CD4-positive, alpha-beta memory T cell (primary cell): ENCODE measurements at regions not wholly inside any gene's neighbourhood (a gene's known extent, or its start where the extent isn't known, plus 50 kb on each side); places are given as distances from the start of the nearest gene placed in this dataset.

Experiments used
- CTCF ChIA-PET: fragments of 350-600 bp; sonication (Branson Sonifier 250); formaldehyde crosslinking; loops from one replicate; lab custom pipeline; 2021; ENCODE audit warnings: inconsistent platforms; ENCODE audit not compliant: partially characterized antibody; lab: Charles Lee
- POLR2A ChIA-PET: fragments of 350-600 bp; sonication (Branson Sonifier 250); formaldehyde crosslinking; loops from one replicate; lab custom pipeline; 2021; ENCODE audit not compliant: partially characterized antibody; lab: Charles Lee
- DNase-seq, 5 donors: peaks; one replicate each; pipeline versions ENCODE4 v3.0.0 to v3.0.0-alpha.2; 2020 to 2022; ENCODE audit warnings: mixed read lengths in 1 of 5
- H3K27ac ChIP-seq: one replicate; pipeline ENCODE4 v1.7.0; 2013; ENCODE audit warnings: low read depth, low read length
- H3K27me3 ChIP-seq: 2 replicates; pipeline ENCODE4 v1.7.0; 2013; ENCODE audit warnings: mild to moderate bottlenecking, low read length, moderate library complexity; ENCODE audit not compliant: insufficient read depth
- H3K36me3 ChIP-seq: 2 replicates; pipeline ENCODE4 v1.7.0; 2013; ENCODE audit warnings: mild to moderate bottlenecking, low read length, moderate library complexity; ENCODE audit not compliant: insufficient read depth
- H3K4me1 ChIP-seq: 2 replicates; pipeline ENCODE4 v1.7.0; 2013; ENCODE audit warnings: mild to moderate bottlenecking, low read length, moderate library complexity; ENCODE audit not compliant: insufficient read depth
- H3K4me3 ChIP-seq, 2 donors: one replicate each; pipeline ENCODE4 v1.7.0; 2013; ENCODE audit warnings: low read length in 2 of 2, mild to moderate bottlenecking in 1 of 2
- H3K9me3 ChIP-seq, 2 donors: one replicate each; pipeline ENCODE4 v1.7.0; 2013; ENCODE audit warnings: low read length in 2 of 2, control low read depth in 1 of 2; ENCODE audit not compliant: control insufficient read depth in 1 of 2
- H3K27ac Mint-ChIP-seq, 7 donors: one replicate each; pipeline ENCODE4 v1.8.0; 2020 to 2021; ENCODE audit warnings: mixed read lengths in 7 of 7, mild to moderate bottlenecking in 6 of 7, inconsistent platforms in 3 of 7, moderate library complexity in 3 of 7
- H3K27me3 Mint-ChIP-seq, 2 donors: one replicate each; pipeline ENCODE4 v1.8.0; 2020 to 2021; ENCODE audit warnings: mixed read lengths in 2 of 2
- H3K36me3 Mint-ChIP-seq, 2 donors: one replicate each; pipeline ENCODE4 v1.8.0; 2020 to 2021; ENCODE audit warnings: mixed read lengths in 2 of 2, inconsistent platforms in 1 of 2, mild to moderate bottlenecking in 1 of 2
- H3K4me1 Mint-ChIP-seq, 4 donors: one replicate each; pipeline ENCODE4 v1.8.0; 2020 to 2021; ENCODE audit warnings: mixed read lengths in 4 of 4, mild to moderate bottlenecking in 1 of 4
- H3K4me3 Mint-ChIP-seq, 8 donors: one replicate each; pipeline ENCODE4 v1.8.0; 2020 to 2021; ENCODE audit warnings: mixed read lengths in 8 of 8, mild to moderate bottlenecking in 7 of 8, moderate library complexity in 6 of 8, inconsistent platforms in 3 of 8
- H3K9me3 Mint-ChIP-seq, 8 donors: one replicate each; pipeline ENCODE4 v1.8.0; 2020 to 2021; ENCODE audit warnings: mixed read lengths in 8 of 8, mild to moderate bottlenecking in 5 of 8, inconsistent platforms in 3 of 8, moderate library complexity in 1 of 8
- intact Hi-C: fragments of 100-400 bp; cut with micrococcal nuclease; formaldehyde crosslinking; loops from one replicate; pipeline ENCODE4 v1.15.1; 2023

DNA sequence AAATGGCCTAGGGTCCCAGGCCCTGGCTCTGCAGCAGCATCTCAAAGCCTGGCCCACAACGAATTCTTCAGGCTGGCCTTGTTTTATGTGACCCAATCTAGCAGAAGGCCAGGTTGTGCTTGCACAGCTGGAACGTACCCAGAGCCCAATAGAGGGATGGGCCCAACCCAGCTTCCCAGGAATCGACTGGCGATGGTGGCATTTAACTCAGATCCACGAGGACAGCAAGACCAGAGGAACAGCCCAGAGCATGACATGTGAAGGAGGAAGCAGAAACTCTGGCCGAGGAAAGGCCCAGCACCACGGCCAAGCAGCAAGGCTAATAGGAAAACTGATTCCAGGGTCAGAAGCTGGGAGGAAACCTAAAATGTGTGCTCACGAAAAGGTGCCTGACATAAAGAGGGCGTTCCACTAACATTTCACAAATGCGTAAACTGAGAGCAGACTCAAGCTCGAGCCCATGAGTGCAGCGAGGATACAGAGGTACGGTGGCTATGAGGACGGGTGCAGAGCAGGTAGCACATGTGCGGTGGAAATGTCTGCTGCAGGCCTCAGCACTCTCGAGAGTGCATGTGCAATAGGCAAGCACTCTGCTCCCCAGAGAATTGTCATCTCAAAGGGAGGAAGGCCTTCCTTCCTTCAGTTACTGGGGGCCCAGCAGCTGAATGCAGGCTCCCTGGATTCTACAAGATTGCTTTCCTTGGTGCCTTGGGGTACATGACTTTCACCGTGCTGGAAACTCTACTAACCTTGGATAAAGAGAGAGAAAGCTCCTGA is 156.9 kb upstream of the GLI2 start:
- Mint-ChIP-seq H3K9me3 (peaks cover 0 to 2% (median 0%) of the 10 kb centered on the region in 8 donors), H3K27ac (no peak overlapping the region), H3K36me3 (no peaks in the 10 kb centered on the region), H3K27me3 (peaks cover 13 to 15% of the 10 kb centered on the region in 2 donors), H3K4me3 (no peak overlapping the region), H3K4me1 (no peaks in the 10 kb centered on the region)
- CTCF ChIA-PET = no interaction called here
- peaks cover 4% of the 10 kb centered on the region for H3K27me3 ChIP-seq
- H3K9me3 ChIP-seq = no peaks in the 10 kb centered on the region
- no peaks in the 10 kb centered on the region for H3K4me1 ChIP-seq
- POLR2A ChIA-PET = no interaction called here
- intact Hi-C loops = no loop called here
- no peak overlapping the region for H3K4me3 ChIP-seq
- H3K36me3 ChIP-seq = no peaks in the 10 kb centered on the region
- H3K27ac ChIP-seq = no peak overlapping the region
- DNase-seq = no peak

DNA sequence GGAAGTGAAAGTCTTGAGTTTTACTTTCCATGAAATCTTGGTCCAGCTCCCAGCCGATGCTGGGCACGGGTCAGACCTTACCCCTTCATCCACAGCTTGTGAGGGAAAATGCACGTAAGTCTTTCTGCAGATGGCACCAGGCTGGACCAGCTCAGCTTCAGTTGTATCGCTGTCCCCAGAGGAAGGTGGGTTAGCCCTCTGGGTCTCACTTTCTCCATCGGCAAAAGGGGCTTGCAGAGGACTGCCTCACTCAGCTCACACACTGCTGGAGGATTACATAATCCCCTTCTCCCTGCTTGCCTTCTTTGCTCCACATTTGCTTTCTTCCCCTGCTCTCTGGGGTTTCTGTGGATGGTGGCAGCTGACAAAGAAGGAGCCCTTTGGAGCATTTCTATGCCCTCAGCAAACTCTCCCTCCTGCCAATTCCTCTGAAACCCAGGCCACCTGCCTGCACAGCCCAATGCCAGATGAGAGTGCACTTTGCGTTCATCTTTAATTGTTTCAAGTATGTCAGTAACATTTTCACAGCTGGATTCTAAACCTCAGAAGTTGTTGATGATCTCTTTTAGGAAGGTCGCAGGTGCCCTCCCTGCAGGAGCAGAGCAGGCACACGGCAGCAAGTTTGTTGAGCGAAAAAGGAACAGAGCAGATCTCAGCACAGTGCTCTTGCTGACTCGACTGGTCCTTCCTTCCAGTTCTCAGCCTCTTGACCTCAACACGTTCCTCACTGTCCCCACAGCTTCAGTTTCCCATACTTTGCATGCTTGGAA is 155.6 kb upstream of the GLI2 start:
- Mint-ChIP-seq H3K27ac (no peak overlapping the region), H3K27me3 (peaks cover 11 to 12% of the 10 kb centered on the region in 2 donors), H3K4me1 (no peaks in the 10 kb centered on the region), H3K9me3 (peaks cover 0 to 6% (median under 1%) of the 10 kb centered on the region in 8 donors), H3K36me3 (no peaks in the 10 kb centered on the region), H3K4me3 (no peak overlapping the region)
- ChIA-PET CTCF (no interaction called here), POLR2A (no interaction called here)
- Histone ChIP-seq H3K4me1 (no peaks in the 10 kb centered on the region), H3K9me3 (no peaks in the 10 kb centered on the region), H3K4me3 (no peak overlapping the region), H3K27me3 (peaks cover 4% of the 10 kb centered on the region), H3K36me3 (no peaks in the 10 kb centered on the region), H3K27ac (no peak overlapping the region)
- no peak for DNase-seq
- intact Hi-C loops = no loop called here

DNA sequence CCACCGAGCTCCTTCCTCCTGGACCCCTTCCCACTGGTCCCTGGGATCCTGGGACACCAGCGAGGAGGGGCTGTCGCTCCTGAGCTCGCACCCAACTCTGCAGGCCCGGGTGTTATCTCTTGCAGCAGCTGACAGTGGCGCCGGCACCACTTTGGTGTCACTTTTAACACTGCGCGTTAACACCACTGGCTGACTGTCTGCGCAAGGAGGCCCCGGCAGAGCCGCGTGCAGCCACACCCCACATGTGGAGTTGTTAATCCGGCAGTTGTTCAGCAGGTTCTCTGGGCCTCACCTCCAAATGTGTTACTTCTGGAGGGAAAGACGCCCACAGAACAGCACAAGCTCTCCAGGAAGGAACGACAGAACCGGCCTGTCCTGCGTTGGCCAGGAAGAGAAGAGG is 155.0 kb upstream of the GLI2 start:
- Histone ChIP-seq H3K4me3 (no peak overlapping the region), H3K36me3 (no peaks in the 10 kb centered on the region), H3K27me3 (no peaks in the 10 kb centered on the region), H3K27ac (no peak overlapping the region), H3K4me1 (no peaks in the 10 kb centered on the region), H3K9me3 (no peaks in the 10 kb centered on the region)
- Mint-ChIP-seq H3K4me3 (no peak overlapping the region), H3K27ac (no peak overlapping the region), H3K27me3 (peaks cover 16 to 17% of the 10 kb centered on the region in 2 donors), H3K9me3 (peaks cover 0 to 9% (median 2%) of the 10 kb centered on the region in 8 donors), H3K36me3 (no peaks in the 10 kb centered on the region), H3K4me1 (no peaks in the 10 kb centered on the region)
- no peak for DNase-seq
- intact Hi-C loops = no loop called here
- ChIA-PET POLR2A (no interaction called here), CTCF (no interaction called here)

DNA sequence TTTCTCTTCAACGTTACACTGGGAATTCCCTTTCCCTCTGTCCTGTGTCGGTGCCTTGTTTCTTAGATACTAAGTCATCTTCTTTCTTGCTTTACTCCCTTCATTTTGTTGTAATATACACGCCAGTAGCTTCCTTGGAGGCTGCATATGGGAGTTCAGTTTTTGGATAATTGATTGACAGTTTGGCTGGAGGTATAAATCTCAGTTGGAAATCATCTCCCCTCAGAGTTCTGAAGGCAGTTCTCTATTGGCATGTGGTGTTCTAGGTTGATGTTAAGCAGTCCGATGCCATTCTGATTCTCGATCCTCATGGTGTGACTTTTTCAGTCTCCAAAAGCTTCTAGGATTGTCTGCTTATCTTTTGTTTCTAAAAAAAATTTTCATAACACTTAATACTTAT is 152.5 kb upstream of the GLI2 start:
- peaks cover 23 to 26% of the 10 kb centered on the region in 2 donors for H3K27me3 Mint-ChIP-seq
- H3K9me3 ChIP-seq = no peaks in the 10 kb centered on the region
- ChIA-PET CTCF (no interaction called here), POLR2A (no interaction called here)
- H3K27ac ChIP-seq = no peak overlapping the region
- no peak overlapping the region for H3K4me3 Mint-ChIP-seq
- intact Hi-C loops = no loop called here
- peaks cover 4% of the 10 kb centered on the region for H3K27me3 ChIP-seq
- H3K36me3 Mint-ChIP-seq = no peaks in the 10 kb centered on the region
- H3K4me1 ChIP-seq = no peaks in the 10 kb centered on the region
- no peak for DNase-seq
- H3K9me3 Mint-ChIP-seq = peaks cover 0 to 9% (median 1%) of the 10 kb centered on the region in 8 donors
- peaks cover 0 to 7% (median 2%) of the 10 kb centered on the region in 4 donors for H3K4me1 Mint-ChIP-seq
- H3K4me3 ChIP-seq = no peak overlapping the region
- no peaks in the 10 kb centered on the region for H3K36me3 ChIP-seq
- H3K27ac Mint-ChIP-seq = no peak overlapping the region

DNA sequence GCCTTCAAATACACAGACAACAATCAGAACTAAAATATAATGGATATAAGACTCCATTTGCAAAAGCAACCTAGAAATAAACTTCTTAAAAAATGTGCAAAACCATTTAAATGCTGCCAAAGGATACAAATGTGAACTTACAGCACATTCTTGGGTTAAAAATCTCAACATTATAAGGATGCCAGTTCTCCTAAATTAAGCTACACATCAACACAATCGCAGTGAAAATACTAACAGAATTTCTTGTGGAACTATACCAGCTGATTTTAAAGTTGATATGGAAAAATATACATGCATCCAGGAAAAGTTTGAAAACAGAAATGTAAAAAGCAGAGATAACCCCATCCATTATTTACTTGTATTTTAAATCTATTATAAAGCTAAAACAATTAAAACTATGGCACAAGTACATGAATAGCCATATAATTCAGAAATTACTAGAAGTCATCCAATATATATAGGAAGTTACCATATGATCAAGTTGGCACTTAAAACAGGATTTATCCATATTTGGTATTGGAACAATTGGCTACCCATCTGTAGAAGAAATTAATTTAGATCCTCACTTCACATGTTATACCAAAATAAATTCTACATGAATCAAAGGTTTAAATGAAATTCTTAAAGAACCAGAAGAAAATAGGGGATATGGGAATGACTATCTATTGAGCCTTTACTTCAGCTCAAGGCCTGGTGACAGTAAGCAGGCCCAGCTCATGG is 151.7 kb upstream of the GLI2 start:
- DNase-seq = no peak
- POLR2A ChIA-PET = no interaction called here
- Histone ChIP-seq H3K36me3 (no peaks in the 10 kb centered on the region), H3K27ac (no peak overlapping the region), H3K27me3 (peaks cover 4% of the 10 kb centered on the region), H3K4me1 (no peaks in the 10 kb centered on the region), H3K9me3 (no peaks in the 10 kb centered on the region), H3K4me3 (no peak overlapping the region)
- H3K4me3 Mint-ChIP-seq = no peak overlapping the region
- peaks cover 29 to 32% of the 10 kb centered on the region in 2 donors for H3K27me3 Mint-ChIP-seq
- H3K4me1 Mint-ChIP-seq = peaks cover 0 to 7% (median 3%) of the 10 kb centered on the region in 4 donors
- no peak overlapping the region for H3K27ac Mint-ChIP-seq
- intact Hi-C loops = no loop called here
- peaks cover 0 to 9% (median 1%) of the 10 kb centered on the region in 8 donors for H3K9me3 Mint-ChIP-seq
- CTCF ChIA-PET = no interaction called here
- no peaks in the 10 kb centered on the region for H3K36me3 Mint-ChIP-seq

DNA sequence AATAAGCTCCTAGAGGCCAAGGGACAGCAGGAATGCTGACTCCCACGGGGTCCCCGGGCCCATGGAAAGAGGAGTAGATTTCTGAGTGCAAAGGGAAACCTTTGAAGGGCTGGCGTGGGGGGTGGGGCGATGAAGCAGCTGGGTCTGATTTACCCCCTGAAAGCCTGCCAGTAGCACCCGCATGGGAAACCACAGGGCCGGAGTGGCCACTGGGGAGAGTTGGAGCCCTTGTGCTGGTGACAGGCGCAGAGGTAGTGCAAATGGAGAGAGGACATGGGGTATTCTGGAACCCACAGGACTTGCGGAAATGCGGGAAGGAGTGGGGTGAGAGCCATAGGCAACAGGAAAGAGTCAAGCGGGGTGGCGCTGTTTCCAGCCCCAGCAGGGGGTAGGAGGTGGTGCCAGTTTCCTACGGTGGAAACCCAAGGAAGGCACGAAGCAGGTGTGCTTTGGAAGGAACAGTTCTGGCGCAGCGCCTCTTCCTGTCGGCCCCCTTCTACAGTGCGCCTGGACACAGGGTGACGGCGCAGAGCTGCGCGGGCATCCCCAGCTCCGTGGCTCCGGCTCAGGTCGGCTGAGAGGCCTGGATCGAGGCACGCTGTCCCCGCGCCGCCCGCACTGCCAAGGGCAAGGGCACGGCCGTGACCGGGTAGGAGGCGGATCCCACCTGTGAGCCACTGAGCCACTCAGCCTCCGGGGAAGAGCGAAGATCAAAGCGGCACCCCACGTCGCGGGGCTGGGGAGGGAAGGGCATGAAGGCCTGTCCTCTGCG is 149.0 kb upstream of the GLI2 start:
- Mint-ChIP-seq H3K4me1 (peaks cover 1 to 7% (median 5%) of the 10 kb centered on the region in 4 donors), H3K36me3 (no peaks in the 10 kb centered on the region), H3K27ac (no peak overlapping the region), H3K27me3 (peaks cover 36 to 39% of the 10 kb centered on the region in 2 donors), H3K9me3 (peaks cover 0 to 9% (median 2%) of the 10 kb centered on the region in 8 donors), H3K4me3 (peak overlapping the region in 4 of 8 donors; percentile 17 to 47 (median 36))
- Histone ChIP-seq H3K4me3 (no peak overlapping the region), H3K9me3 (no peaks in the 10 kb centered on the region), H3K27me3 (peaks cover 4% of the 10 kb centered on the region), H3K4me1 (no peaks in the 10 kb centered on the region), H3K27ac (no peak overlapping the region), H3K36me3 (no peaks in the 10 kb centered on the region)
- ChIA-PET POLR2A (no interaction called here), CTCF (no interaction called here)
- intact Hi-C loops = no loop called here
- no peak for DNase-seq
